Activated CD4-positive, CD25-positive, alpha-beta regulatory T cell treated with anti-CD3 and anti-CD28 coated beads, Interleukin-2, amount 50 U/mL, for 24 hours (primary cell): ENCODE measurements at regions not wholly inside any gene's neighbourhood (a gene's known extent, or its start where the extent isn't known, plus 50 kb on each side); places are given as distances from the start of the nearest gene placed in this dataset.

Source experiments
- ATAC-seq, 2 donors: fragments of 150-1000 bp; cut with Tn5 transposase; one replicate each; pipeline ENCODE4 v1.10.0; 2021; ENCODE audit warnings: mild to moderate bottlenecking in 1 of 2, moderate library complexity in 1 of 2

DNA sequence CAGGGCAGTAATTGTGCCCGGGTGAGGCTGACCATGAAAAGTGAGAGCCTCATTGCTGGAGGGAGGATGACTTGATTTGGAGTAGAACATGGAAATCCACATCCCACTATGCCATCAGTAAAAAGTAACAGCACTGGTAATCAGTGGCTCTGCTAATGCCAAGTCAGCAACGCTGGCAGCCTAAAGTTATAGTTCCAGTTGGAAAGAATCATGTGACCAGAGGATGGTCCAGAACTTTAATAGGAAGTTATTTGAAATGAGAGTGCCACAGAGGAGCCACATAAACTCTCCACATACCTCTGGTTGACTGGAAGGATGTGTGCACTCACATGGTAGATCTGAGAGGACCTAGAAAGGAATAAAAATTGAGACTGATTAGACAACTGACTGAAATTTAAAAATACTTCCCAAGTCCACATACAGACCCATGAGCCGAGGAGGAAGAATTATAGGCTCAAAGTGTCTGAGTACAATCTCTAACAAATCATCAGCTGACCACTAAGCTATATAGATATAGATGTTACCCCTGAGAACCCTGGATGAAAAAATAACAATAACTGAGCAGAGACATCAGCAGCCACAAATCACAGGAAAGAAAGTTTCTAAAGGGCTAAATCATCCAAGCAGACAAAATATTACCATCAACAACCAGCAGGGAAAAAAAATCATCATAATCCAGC, 346.8 kb downstream of the STK39 start:
- ATAC-seq, result no peak

DNA sequence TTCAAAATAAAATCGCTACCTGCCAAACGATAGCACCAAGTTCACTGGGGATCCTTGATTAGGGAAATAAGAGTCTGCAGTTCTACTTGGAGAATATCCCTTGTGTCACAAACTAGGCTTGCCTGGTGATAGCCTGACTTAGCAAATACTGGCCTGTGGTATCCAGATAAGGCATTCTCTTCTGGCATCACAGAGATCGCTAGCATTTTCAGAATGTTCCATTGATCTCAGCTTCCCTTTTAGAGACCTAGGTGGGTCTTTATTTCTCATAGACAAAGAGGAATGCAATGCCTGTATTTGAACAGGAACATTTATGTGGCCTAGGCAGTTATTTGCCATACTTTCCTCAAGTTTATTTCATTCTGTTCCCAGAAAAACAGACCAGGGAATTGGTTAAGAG, 349.1 kb downstream of the STK39 start:
- no peak for ATAC-seq

DNA sequence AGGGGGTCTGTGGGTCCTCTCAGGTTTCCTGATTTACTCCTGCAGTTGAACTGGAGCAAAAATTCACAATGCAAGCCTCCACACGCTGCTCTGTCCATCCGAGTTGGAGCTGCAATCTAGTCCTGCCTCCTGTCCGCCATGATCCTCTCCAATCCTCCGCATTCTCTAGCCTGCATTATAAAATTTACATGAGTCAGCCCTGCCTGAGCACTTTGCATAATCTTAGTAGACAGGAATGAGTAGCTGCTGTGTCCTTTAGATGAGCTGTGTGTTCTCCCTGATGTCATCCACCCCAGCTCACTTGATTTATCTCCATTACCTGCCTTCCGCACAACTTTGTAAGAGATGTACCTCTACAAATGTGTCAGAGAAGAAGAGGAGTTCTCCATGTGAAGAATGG, 355.6 kb downstream of the STK39 start:
- no peak for ATAC-seq

DNA sequence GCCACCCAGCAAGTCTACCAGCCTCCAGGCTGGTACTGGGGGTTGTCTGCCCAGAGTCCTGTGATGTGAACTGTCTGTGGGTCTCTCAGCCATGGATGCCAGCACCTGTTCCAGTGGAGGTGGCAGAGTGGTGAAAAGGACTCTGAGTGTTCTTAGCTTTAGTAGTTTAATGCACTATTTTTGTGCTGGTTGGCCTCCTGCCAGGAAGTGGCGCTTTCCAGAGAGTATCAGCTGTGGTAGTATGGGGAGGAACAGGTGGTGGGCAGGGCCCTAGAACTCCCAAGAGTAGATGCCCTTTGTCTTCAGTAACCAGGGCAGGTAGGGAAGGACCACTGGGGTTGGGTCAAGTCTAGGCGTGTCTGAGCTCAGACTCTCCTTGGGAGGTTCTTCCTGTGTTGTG, 356.7 kb downstream of the STK39 start:
- ATAC-seq, result no peak

DNA sequence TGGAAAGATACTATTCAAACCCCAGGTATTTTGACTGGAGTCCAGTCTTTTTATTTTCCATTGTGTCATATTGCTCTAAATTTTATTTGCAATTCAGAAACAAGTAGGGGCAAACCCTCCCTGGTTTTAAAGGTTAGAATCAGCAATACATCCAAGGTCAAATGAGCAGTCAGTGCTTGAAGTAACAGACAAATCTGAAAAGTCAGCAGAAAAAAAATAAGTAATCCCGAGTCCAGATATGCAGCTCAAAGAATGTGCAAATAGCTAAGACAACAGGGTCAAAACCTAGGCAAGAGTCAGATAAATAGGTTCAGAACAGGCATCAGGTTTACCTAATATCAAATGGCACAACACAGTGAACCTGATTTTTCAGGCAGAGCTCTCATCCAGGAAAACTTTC, 367.0 kb downstream of the STK39 start:
- ATAC-seq, result no peak

DNA sequence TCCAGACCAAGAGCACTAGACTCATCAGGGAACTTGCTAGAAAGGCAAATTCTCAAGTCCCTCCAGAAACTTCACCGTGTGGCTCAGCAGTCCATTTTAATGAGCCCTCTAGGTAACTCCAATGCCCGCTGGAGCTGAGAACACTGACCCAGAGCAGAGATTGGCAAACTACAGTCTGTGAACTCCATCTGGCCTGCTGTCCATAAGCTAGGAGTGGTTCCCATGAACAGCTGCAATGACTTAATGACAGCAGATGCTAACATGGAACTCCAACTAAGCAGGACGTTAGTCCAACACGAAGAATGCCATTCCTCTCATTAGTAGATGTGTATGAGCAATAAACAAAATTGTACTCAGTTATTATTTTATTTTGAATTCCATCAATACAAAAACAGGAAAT, 371.9 kb downstream of the STK39 start:
- no peak for ATAC-seq

- no peak for ATAC-seq
Observed at GRCh38 chr2:167874812-167875211, 372.6 kb downstream of the STK39 start.

DNA sequence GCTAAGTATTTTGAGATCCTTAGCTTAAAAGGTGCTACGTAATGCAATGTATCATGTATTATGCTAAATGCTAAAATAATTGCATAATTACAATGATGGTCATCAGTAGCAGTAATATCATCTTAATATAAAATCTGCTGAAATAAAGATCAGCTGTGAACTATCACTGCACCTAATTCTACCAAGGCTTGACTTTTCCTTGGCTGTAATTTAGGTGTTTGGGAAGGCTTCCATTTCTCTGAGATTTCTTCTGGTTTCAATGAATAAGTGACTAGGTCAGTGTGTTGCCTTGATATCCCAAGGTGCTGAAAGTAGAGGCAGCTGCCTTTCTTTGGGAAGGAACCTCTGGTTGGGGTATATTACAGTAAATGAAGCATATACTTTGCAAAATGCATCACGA, 376.1 kb downstream of the STK39 start:
- no peak for ATAC-seq

DNA sequence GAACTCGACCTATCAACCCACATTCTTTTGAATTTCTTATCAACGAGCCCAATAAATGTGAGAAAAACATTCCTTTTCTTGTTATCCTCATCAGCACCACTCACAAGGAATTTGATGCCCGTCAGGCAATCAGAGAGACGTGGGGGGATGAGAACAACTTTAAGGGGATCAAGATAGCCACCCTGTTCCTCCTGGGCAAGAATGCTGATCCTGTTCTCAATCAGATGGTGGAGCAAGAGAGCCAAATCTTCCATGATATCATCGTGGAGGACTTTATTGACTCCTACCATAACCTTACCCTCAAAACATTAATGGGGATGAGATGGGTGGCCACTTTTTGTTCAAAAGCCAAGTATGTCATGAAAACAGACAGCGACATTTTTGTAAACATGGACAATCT, 378.2 kb downstream of the STK39 start:
- ATAC-seq, result no peak

DNA sequence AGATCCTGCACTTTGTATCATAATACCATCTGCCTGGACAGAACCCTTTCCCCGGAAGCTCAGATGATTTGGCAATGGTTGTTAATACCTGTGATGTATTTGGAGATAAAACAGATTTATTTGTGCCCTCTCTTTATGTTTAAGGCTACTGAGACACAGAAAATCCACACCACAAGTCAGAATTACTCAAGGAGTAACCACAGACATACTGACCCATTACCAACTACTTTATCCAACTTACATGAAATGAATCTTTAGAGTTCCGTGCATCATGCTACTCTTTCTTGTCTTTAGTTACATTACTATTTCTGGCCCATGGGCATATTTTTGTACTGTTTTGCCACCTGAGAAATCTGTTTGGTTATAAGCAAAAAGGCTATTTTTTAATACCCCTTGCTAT, 384.0 kb downstream of the STK39 start:
- ATAC-seq, result no peak

GRCh38 chr2:167862782-167863181, 384.6 kb downstream of the STK39 start:
- ATAC-seq, result peak in 1 of 2 donors; percentile 45

- no peak for ATAC-seq
Observed at GRCh38 chr2:167862296-167862695, 385.1 kb downstream of the STK39 start.

- ATAC-seq, result no peak
Observed at GRCh38 chr2:167861574-167862193, 385.7 kb downstream of the STK39 start.

DNA sequence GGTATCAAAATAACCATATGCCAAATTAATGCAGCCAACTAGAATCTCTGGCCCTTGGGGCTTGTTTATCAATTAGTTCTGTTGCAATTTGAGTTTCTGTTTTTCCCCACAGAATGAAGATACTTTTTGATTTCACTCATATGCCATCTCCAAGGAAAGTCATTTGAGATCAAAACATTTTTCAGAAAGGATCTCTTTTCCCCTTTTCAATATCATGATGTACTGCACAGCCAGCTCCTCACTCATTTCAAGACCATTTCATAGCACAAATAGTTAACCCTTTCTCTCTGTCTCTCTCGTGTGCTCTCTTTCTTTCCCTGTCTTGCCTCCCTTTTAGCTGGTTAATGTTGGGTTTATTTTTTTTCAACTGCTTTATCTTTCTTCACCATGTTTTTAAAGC, 387.3 kb downstream of the STK39 start:
- ATAC-seq, result no peak

DNA sequence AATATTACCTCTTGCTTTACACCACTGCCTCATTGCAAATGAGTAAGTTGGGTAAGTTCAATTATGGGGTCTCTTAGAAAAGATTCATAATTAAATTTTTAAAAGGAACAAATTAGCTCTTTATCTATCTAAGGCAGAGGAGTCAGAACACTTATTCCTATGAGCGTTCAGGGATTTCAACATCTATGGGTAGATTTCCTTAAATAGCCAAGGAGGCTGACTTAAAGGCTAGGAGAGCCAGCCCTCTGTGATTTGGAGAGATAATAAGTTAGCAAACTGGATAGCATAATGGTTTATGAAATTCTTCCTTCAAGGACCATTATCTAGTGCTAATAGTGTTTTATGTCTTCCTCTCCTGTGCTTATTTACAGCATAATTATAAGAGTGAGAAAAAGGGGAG, 387.7 kb downstream of the STK39 start:
- no peak for ATAC-seq

GRCh38 chr2:167858086-167858485, 389.3 kb downstream of the STK39 start:
- no peak for ATAC-seq

- ATAC-seq, result no peak
Observed at GRCh38 chr2:167857416-167857815, 390.0 kb downstream of the STK39 start.

DNA sequence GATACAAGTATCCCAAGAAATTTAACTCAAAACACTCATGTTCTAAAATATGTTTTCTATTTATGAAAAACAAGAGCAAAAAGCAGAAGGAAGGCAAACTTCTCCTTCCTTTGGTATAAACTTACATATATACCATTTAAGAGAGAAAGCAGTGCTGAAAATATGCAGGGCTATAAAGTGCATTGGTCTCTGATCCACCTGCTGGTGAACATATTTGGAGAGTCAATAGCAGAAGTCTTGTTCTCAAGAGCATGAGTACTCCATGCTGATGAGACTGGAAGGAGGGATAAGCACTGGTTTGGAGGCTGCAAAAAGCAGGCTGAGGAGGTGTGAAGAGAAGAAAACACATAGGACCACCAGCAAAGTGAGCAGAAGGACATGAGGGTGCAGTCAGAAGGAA, 391.2 kb downstream of the STK39 start:
- no peak for ATAC-seq

GRCh38 chr2:167855211-167855610, 392.2 kb downstream of the STK39 start:
- ATAC-seq, result no peak

DNA sequence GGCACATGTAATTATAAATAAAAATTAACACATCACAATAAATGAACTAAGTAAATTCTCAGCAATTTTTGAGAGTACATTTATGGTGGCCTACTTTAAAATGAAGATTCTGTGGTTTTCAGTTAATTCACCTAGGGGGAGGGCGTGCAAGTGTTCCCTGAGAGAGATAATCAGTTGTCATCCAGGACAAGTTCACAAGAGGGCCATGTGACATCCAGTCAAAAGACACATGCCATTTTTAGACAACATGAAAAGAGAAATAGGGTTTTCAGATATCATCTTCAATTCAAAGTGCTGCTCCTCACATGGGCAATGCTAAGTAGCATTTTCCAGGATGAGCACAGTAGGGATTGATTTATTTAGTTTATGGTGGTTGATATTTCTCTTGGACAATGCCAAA, 393.7 kb downstream of the STK39 start:
- no peak for ATAC-seq

DNA sequence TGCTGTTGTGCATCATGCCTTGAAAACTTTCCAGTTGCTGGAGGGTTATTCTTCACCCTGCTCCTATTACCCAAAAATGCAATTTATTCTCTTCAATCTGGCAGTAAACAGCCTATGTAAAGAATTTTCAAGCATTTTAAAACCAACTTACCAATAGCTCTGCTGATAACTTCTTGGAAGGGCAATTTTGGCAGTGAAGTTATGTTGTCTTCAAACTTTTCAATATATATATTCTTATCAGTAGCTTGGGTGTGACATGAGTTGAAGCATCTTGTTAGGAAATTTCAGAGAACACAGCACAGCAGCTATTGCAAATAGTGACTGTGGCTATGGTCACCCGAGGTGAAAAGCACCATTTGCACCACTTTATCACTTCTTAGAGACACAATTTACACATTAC, 395.5 kb downstream of the STK39 start:
- no peak for ATAC-seq

GRCh38 chr2:167851323-167851860, 396.0 kb downstream of the STK39 start:
- ATAC-seq, result no peak

DNA sequence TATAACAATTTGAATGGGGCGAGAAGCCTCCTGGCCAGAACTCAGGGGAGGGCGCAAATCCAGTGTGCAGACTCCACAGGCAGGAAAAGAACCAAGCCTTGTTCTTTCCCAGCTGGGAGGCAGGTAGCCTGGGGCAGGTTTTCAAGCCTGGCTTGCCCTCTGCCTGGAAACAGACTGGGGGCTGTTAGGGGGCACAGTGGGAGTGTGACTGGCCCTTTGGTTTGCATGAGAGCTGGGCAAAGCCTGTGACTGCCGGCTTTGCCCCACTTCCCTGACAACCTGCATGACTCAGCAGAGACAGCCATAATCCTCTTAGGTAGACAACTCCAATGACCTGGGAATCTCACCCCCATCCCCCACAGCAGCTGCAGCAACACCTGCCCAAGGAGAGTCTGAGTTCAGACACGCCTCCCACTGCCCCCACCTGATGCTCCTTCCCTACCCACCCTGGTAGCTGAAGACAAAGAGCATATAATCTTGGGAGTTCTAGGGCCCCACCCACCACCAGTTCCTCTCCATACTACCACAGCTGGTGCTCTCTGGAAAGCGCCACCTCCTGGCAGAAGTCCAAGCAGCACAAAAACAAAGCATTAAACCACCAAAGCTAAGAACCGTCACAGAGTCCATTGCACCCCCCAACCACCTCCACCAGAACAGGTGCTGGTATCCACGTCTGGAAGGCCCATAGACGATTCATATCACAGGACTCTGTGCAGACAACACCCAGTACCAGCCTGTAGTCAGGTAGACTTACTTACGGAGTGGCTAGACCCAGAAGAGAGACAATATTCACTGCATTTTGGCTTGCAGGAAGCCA, 402.5 kb downstream of the STK39 start:
- no peak for ATAC-seq

DNA sequence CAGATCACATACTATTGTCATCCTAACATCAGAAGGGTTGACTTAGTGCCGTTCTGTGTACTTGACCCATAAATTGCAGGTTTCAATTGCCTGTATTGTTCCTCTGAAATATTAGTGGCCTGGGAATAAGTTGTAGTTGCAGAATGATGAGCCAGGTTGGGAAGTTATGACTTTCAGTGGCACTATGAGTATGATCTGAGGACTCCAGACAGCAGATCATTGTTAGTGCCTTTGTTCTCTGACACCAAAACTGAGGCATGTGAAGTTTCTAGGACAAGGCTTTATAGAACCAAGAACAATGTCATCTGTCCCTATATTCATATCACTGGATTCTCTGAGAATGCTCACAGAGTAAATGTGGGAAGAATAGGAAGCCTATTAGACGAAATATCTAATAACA, 403.7 kb downstream of the STK39 start:
- no peak for ATAC-seq
